Transverse colon (tissue), 4 donors: ENCODE measurements at regions not wholly inside any gene's neighbourhood (a gene's known extent, or its start where the extent isn't known, plus 50 kb on each side); places are given as distances from the start of the nearest gene placed in this dataset.

Experiments used
- DNase-seq: peaks from one replicate; pipeline ENCODE4 v3.0.0-alpha.2; 2019
- H3K27ac ChIP-seq, 4 donors: fragments of 200-600 bp; sonication (generic); 2 replicates each; pipeline ENCODE4 v1.5.1; 2016 to 2018; ENCODE audit warnings: inconsistent platforms in 4 of 4
- H3K27me3 ChIP-seq: fragments of 200-600 bp; sonication (generic); 2 replicates; pipeline ENCODE4 v1.5.1; 2017; ENCODE audit warnings: inconsistent platforms
- H3K36me3 ChIP-seq, 4 donors: fragments of 200-600 bp; sonication (generic); 2 replicates each; pipeline ENCODE4 v1.5.1; 2017 to 2019; ENCODE audit warnings: inconsistent platforms in 4 of 4
- H3K4me1 ChIP-seq, 4 donors: fragments of 200-600 bp; sonication (generic); 2 replicates each; pipeline ENCODE4 v1.5.1; 2017 to 2020; ENCODE audit warnings: inconsistent platforms in 4 of 4
- H3K4me3 ChIP-seq, 4 donors: fragments of 200-600 bp; sonication (generic); 1 replicate in 1 of 4; 2 replicates in 3 of 4; pipeline versions ENCODE4 v1.5.1 to v1.6.1; 2017 to 2019; ENCODE audit warnings: inconsistent platforms in 4 of 4
- H3K9me3 ChIP-seq, 2 donors: fragments of 200-600 bp; sonication (generic); 2 replicates each; pipeline ENCODE4 v1.5.1; 2017 to 2019; ENCODE audit warnings: inconsistent platforms in 2 of 2
- CTCF ChIP-seq, 5 experiments: fragments of 200-600 bp in 3 of 5; fragments of 450-650 bp in 2 of 5; sonication (generic) in 3 of 5; IDR thresholded peaks; 1 replicate in 2 of 5; 2 replicates in 3 of 5; pipeline ENCODE4 v1.5.1; 2016 to 2017; ENCODE audit warnings: antibody characterized with exemption in 5 of 5, inconsistent platforms in 3 of 5, mild to moderate bottlenecking in 2 of 5, moderate library complexity in 1 of 5
- EP300 ChIP-seq: sonication (generic); formaldehyde crosslinking; IDR thresholded peaks from one replicate; pipeline ENCODE4 v1.6.1; 2017; ENCODE audit warnings: antibody characterized with exemption, low read depth
- POLR2A ChIP-seq: fragments of 450-650 bp; IDR thresholded peaks from one replicate; pipeline ENCODE4 v1.6.1; 2016; ENCODE audit warnings: antibody characterized with exemption, mild to moderate bottlenecking, moderate library complexity
- POLR2AphosphoS5 ChIP-seq, 3 donors: sonication (generic); formaldehyde crosslinking; IDR thresholded peaks; one replicate each; pipeline ENCODE4 v1.6.1; 2016; ENCODE audit warnings: antibody characterized with exemption in 3 of 3
- WGBS, 2 donors: methylation state at CpG; one replicate each; pipeline ENCODE4 v1.1.5; 2018; ENCODE audit warnings: low coverage in 1 of 2; 5-methylcytosine and 5-hydroxymethylcytosine counted together
- in situ Hi-C, 4 donors: fragments of 200-750 bp; cut with MboI; loops; one replicate each; pipeline versions ENCODE4 v1.15.0 to v1.15.1; 2017; ENCODE audit warnings: low sequenced_read_pairs in 3 of 4, low pct_ligation_motif_present in 1 of 4, low pct_unique_long_range_greater_than_20kb in 1 of 4
- intact Hi-C: fragments of 100-400 bp; cut with DNase I; formaldehyde crosslinking; loops from one replicate; pipeline ENCODE4 v1.15.1; 2023; ENCODE audit warnings: low total_unique reads

GRCh38 chr5:38048400-38048799 is 208.6 kb upstream of the GDNF start:
- Histone ChIP-seq H3K36me3 (no peaks in the 10 kb centered on the region), H3K9me3 (no peaks in the 10 kb centered on the region), H3K4me1 (no peaks in the 10 kb centered on the region), H3K27me3 (no peaks in the 10 kb centered on the region), H3K27ac (no peak overlapping the region), H3K4me3 (no peak overlapping the region)
- 58% methylated on average over 3 of the region's 3 CpGs; no CpG with 5 or more reads in 1 of the 2 donors for WGBS, 2 donors
- intact Hi-C loops (no loop called here), in situ Hi-C loops (no loop called here)
- TF ChIP-seq POLR2AphosphoS5 (IDR thresholded peaks at IDR 0.05) = no peak
- no peak for TF ChIP-seq CTCF (IDR thresholded peaks at IDR 0.05)
- no peak for TF ChIP-seq POLR2A
- TF ChIP-seq EP300 = no peak
- DNase-seq = no peak

- no peak overlapping the region for H3K4me3 ChIP-seq
- H3K4me1 ChIP-seq = no peaks in the 10 kb centered on the region
- in situ Hi-C loops (no loop called here), intact Hi-C loops (no loop called here)
- WGBS, 2 donors = 87% methylated on average over 7 of the region's 7 CpGs; no CpG with 5 or more reads in 1 of the 2 donors
- no peak for DNase-seq
- no peaks in the 10 kb centered on the region for H3K9me3 ChIP-seq
- no peaks in the 10 kb centered on the region for H3K27me3 ChIP-seq
- no peaks in the 10 kb centered on the region for H3K36me3 ChIP-seq
- TF ChIP-seq CTCF (IDR thresholded peaks at IDR 0.05) = no peak
- no peak for TF ChIP-seq POLR2AphosphoS5 (IDR thresholded peaks at IDR 0.05)
- no peak for TF ChIP-seq EP300
- TF ChIP-seq POLR2A = no peak
- no peak overlapping the region for H3K27ac ChIP-seq
These were observed 206.3 kb upstream of the GDNF start for GRCh38 chr5:38046103-38046502.

DNA sequence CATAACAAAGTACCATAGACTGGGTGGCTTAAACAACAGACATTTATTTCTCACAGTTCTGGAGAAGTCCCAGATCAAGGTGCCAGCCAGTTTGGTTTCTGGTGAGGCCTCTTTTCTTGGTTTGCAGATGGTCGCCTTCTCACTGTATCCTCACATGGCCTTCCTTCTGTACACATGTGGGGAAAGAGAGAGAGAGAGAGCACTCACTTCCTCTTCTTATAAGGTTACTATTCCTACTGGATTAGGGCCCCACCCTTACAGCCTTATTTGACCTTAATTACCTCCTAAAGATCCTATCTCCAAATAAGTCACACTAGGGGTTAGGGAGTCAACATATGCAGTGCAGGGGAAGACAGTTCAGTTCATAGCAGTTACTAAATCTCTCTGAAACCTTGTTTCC is 205.6 kb upstream of the GDNF start:
- no peaks in the 10 kb centered on the region for H3K4me1 ChIP-seq
- no peak overlapping the region for H3K27ac ChIP-seq
- intact Hi-C loops (no loop called here), in situ Hi-C loops (no loop called here)
- no peak for DNase-seq
- no peaks in the 10 kb centered on the region for H3K27me3 ChIP-seq
- H3K9me3 ChIP-seq = no peaks in the 10 kb centered on the region
- no peaks in the 10 kb centered on the region for H3K36me3 ChIP-seq
- WGBS, 2 donors = 68 to 100% methylated on average over 1 of the region's 1 CpG
- TF ChIP-seq POLR2A (no peak), EP300 (no peak), CTCF (IDR thresholded peaks at IDR 0.05) (no peak), POLR2AphosphoS5 (IDR thresholded peaks at IDR 0.05) (no peak)
- no peak overlapping the region for H3K4me3 ChIP-seq

- Histone ChIP-seq H3K4me1 (no peaks in the 10 kb centered on the region), H3K9me3 (no peaks in the 10 kb centered on the region), H3K36me3 (no peaks in the 10 kb centered on the region), H3K27ac (no peak overlapping the region), H3K27me3 (no peaks in the 10 kb centered on the region), H3K4me3 (no peak overlapping the region)
- in situ Hi-C loops (no loop called here), intact Hi-C loops (no loop called here)
- 58% methylated on average over 3 of the region's 3 CpGs; no CpG with 5 or more reads in 1 of the 2 donors for WGBS, 2 donors
- no peak for DNase-seq
- no peak for TF ChIP-seq CTCF (IDR thresholded peaks at IDR 0.05)
- TF ChIP-seq POLR2AphosphoS5 (IDR thresholded peaks at IDR 0.05) = no peak
- TF ChIP-seq EP300 = no peak
- TF ChIP-seq POLR2A = no peak
These were observed 200.0 kb upstream of the GDNF start for GRCh38 chr5:38039826-38040225.
